ENCODE measurements at regions not wholly inside any gene's neighbourhood (a gene's known extent, or its start where the extent isn't known, plus 50 kb on each side); places are given as distances from the start of the nearest gene placed in this dataset.
"Not testable (repeated sequence)": the region's sequence is repeated elsewhere in the genome, so short reads cannot be mapped to it uniquely, and the experiment has no call there.

DNA sequence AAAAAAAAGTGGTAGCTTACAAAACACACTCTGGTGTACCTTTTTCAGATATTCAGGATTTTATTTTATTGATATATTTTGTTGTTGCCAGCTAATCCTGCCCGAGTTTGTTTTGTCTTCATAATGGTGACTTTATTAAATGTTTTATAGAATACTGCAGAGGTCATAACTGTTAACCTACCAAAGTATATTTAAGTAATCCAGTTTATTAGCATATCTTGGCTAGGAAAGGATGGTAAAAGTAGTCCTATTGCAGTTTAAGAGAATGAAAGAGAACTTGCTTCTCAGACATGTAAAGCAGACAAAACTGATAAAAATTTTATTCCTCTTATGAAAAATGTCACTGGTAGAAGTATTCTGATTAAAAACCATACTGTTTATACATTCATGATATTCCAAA, 59.2 kb upstream of the IGSF10 start:
- no peaks in the 10 kb centered on the region for H3K27me3 ChIP-seq
- no peak for DNase-seq (ENCODE audit: low spot score)
- no peak overlapping the region for H3K27ac ChIP-seq
- no peaks in the 10 kb centered on the region for H3K36me3 ChIP-seq
- H3K4me3 ChIP-seq = no peak overlapping the region
- TF ChIP-seq, protein P1, sequence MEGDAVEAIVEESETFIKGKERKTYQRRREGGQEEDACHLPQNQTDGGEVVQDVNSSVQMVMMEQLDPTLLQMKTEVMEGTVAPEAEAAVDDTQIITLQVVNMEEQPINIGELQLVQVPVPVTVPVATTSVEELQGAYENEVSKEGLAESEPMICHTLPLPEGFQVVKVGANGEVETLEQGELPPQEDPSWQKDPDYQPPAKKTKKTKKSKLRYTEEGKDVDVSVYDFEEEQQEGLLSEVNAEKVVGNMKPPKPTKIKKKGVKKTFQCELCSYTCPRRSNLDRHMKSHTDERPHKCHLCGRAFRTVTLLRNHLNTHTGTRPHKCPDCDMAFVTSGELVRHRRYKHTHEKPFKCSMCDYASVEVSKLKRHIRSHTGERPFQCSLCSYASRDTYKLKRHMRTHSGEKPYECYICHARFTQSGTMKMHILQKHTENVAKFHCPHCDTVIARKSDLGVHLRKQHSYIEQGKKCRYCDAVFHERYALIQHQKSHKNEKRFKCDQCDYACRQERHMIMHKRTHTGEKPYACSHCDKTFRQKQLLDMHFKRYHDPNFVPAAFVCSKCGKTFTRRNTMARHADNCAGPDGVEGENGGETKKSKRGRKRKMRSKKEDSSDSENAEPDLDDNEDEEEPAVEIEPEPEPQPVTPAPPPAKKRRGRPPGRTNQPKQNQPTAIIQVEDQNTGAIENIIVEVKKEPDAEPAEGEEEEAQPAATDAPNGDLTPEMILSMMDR (IDR thresholded peaks at IDR 0.05) = no peak
- H3K4me1 ChIP-seq = no peaks in the 10 kb centered on the region
- H3K9me3 ChIP-seq = no peaks in the 10 kb centered on the region

DNA sequence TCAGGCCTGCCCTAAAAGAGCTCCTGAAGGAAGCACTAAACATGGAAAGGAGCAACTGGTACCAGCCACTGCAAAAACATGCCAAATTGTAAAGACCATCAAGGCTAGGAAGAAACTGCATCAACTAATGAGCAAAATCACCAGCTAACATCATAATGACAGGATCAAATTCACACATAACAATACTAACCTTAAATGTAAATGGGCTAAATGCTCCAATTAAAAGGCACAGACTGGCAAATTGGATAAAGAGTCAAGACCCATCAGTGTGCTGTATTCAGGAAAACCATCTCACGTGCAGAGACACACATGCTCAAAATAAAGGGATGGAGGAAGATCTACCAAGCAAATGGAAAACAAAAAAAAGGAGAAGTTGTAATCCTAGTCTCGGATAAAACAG, 50.6 kb upstream of the IGSF10 start:
- not testable (repeated sequence) for H3K27ac ChIP-seq

More for the DNA sequence above, 50.6 kb upstream of the IGSF10 start:
- H3K4me3 ChIP-seq; H3K4me1 ChIP-seq; H3K36me3 ChIP-seq; H3K9me3 ChIP-seq; H3K27me3 ChIP-seq; DNase-seq (ENCODE audit: low spot score): not testable (repeated sequence)

Small RNA genes in the stretch of these regions (microRNA-seq; reads per million reads assigned to microRNA genes)
- gene MIR5186 (ENCODE audit: borderline number of aligned reads in 2 of 2, borderline replicate concordance in 1 of 2) = 0 reads per million in 2 donors
